Trophoblast cell (in vitro differentiated cells and primary cell): ENCODE measurements at regions not wholly inside any gene's neighbourhood (a gene's known extent, or its start where the extent isn't known, plus 50 kb on each side); places are given as distances from the start of the nearest gene placed in this dataset.

Experiments
- DNase-seq, 2 donors: peaks; one replicate each; pipeline ENCODE4 v3.0.0-alpha.2; 2016
- H2AFZ ChIP-seq: 2 replicates; pipeline ENCODE4 v1.6.1; 2013; ENCODE audit warnings: low read length, moderate library complexity, mild to moderate bottlenecking; ENCODE audit not compliant: insufficient read depth, poor library complexity
- H2AK5ac ChIP-seq: 2 replicates; pipeline ENCODE4 v1.6.1; 2013; ENCODE audit warnings: mild to moderate bottlenecking, low read length
- H2BK120ac ChIP-seq: 2 replicates; pipeline ENCODE4 v1.6.1; 2013; ENCODE audit warnings: low read length, mild to moderate bottlenecking, moderate library complexity; ENCODE audit not compliant: insufficient read depth, poor library complexity
- H2BK12ac ChIP-seq: 2 replicates; pipeline ENCODE4 v1.6.1; 2013; ENCODE audit warnings: mild to moderate bottlenecking, low read length, moderate library complexity
- H2BK5ac ChIP-seq: 2 replicates; pipeline ENCODE4 v1.6.1; 2013; ENCODE audit warnings: low read length, low read depth, moderate library complexity, mild to moderate bottlenecking; ENCODE audit not compliant: poor library complexity
- H3K14ac ChIP-seq: 2 replicates; pipeline ENCODE4 v1.6.1; 2013; ENCODE audit warnings: mild to moderate bottlenecking, low read length
- H3K18ac ChIP-seq: 2 replicates; pipeline ENCODE4 v1.6.1; 2013; ENCODE audit warnings: mild to moderate bottlenecking, low read length
- H3K23ac ChIP-seq: 2 replicates; pipeline ENCODE4 v1.6.1; 2013; ENCODE audit warnings: low read length
- H3K27ac ChIP-seq: 2 replicates; pipeline ENCODE4 v1.5.1; 2013; ENCODE audit warnings: low read depth, mild to moderate bottlenecking, inconsistent platforms, low read length, moderate library complexity
- H3K27me3 ChIP-seq: 2 replicates; pipeline ENCODE4 v1.6.1; 2013; ENCODE audit warnings: inconsistent platforms, mild to moderate bottlenecking, low read length, moderate library complexity; ENCODE audit not compliant: insufficient read depth
- H3K36me3 ChIP-seq, 2 experiments: 1 replicate in 1 of 2; 2 replicates in 1 of 2; pipeline ENCODE4 v1.6.1; 2013; ENCODE audit warnings: low read length in 2 of 2, mild to moderate bottlenecking in 2 of 2, moderate library complexity in 1 of 2; ENCODE audit not compliant: insufficient read depth in 2 of 2, control insufficient read depth in 1 of 2
- H3K4ac ChIP-seq: 2 replicates; pipeline ENCODE4 v1.6.1; 2013; ENCODE audit warnings: low read depth, mild to moderate bottlenecking, low read length, moderate library complexity
- H3K4me1 ChIP-seq, 2 experiments: 1 replicate in 1 of 2; 2 replicates in 1 of 2; pipeline ENCODE4 v1.6.1; 2013; ENCODE audit warnings: low read length in 2 of 2, mild to moderate bottlenecking in 2 of 2, moderate library complexity in 1 of 2; ENCODE audit not compliant: insufficient read depth in 2 of 2, control insufficient read depth in 1 of 2
- H3K4me2 ChIP-seq: 2 replicates; pipeline ENCODE4 v1.6.1; 2013; ENCODE audit warnings: inconsistent platforms, mild to moderate bottlenecking, low read length, moderate library complexity
- H3K4me3 ChIP-seq: 2 replicates; pipeline ENCODE4 v1.5.1; 2013; ENCODE audit warnings: mild to moderate bottlenecking, low read depth, low read length, inconsistent platforms
- H3K79me1 ChIP-seq: one replicate; pipeline ENCODE4 v1.6.1; 2013; ENCODE audit warnings: low read length
- H3K79me2 ChIP-seq: 2 replicates; pipeline ENCODE4 v1.6.1; 2013; ENCODE audit warnings: low read length, mild to moderate bottlenecking; ENCODE audit not compliant: control insufficient read depth, insufficient read depth, poor library complexity
- H3K9ac ChIP-seq: 2 replicates; pipeline ENCODE4 v1.6.1; 2013; ENCODE audit warnings: mild to moderate bottlenecking, low read length
- H3K9me3 ChIP-seq: 2 replicates; pipeline ENCODE4 v1.6.1; 2013; ENCODE audit warnings: low read depth, mild to moderate bottlenecking, control low read depth, inconsistent platforms, low read length; ENCODE audit not compliant: insufficient read depth
- H4K12ac ChIP-seq: 2 replicates; pipeline ENCODE4 v1.6.1; 2013; ENCODE audit warnings: low read depth, mild to moderate bottlenecking, low read length, moderate library complexity
- H4K8ac ChIP-seq: 2 replicates; pipeline ENCODE4 v1.6.1; 2013; ENCODE audit warnings: low read depth, mild to moderate bottlenecking, low read length, moderate library complexity
- H4K91ac ChIP-seq: one replicate; pipeline ENCODE4 v1.6.1; 2013; ENCODE audit warnings: low read depth, mild to moderate bottlenecking, low read length, moderate library complexity
- WGBS: extraction: QIAGEN DNeasy Blood & Tissue Kit; methylation state at CpG from one replicate; pipeline ENCODE4 v1.1.7; 2013; ENCODE audit warnings: missing lambda C conversion rate; ENCODE audit not compliant: insufficient read length, insufficient coverage; ENCODE audit errors: extremely low coverage; 5-methylcytosine and 5-hydroxymethylcytosine counted together

DNA sequence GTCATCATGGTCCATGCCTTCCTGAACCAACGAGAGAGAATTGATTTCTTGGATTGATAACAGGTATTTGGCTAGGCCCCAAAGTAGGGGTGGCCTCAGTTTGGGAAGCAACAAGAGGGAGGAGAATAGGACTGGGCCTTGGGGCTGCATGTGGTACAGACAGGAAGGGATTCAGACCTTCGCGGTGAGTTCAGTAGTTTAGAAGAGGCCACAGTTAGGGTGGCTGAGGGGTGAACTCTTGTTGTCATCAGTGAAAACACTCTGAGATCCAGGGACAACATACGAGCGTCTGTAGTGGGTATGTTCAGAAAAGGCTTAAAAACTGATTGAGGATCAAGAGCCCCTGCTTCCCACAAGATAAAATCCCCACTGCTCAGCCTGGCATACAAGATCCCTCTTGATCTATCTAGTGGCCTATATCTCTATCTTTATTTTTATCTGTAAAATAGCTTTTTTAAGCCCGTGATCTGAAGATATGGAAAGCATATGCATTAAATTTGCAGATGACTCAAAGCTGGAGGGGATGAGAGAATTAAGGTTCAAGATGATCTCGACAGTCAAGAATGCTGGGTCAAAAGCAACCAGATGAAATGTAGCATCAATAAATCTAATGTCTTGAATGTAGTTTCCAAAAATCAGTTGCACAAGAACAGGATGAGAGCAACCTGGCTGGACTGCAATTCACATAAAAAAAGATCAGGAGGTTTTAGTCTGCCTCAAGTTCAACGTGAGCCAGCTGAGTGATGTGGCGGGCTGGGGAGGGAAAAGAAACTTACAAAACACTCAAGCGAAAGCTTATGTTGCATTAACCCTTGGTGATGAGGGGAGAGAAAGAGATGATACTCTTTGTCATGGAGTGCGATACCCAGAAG lies 221.1 kb upstream of the TLE3 start:
- DNase-seq, result no peak
- no peak overlapping the region for H3K4me2 ChIP-seq
- no peak overlapping the region for H4K12ac ChIP-seq
- H3K14ac ChIP-seq, result no peak overlapping the region
- H3K4ac ChIP-seq, result no peak overlapping the region
- WGBS, result no CpG with 5 or more reads among the region's 11 CpGs
- no peak overlapping the region for H3K9ac ChIP-seq
- H2AFZ ChIP-seq, result no peak overlapping the region
- H2BK120ac ChIP-seq, result no peak overlapping the region
- no peak overlapping the region for H2AK5ac ChIP-seq
- H3K18ac ChIP-seq, result no peak overlapping the region
- H3K9me3 ChIP-seq, result no peaks in the 10 kb centered on the region
- H4K8ac ChIP-seq, result no peak overlapping the region
- H3K36me3 ChIP-seq, result no peaks in the 10 kb centered on the region
- H2BK5ac ChIP-seq, result no peak overlapping the region
- H2BK12ac ChIP-seq, result no peak overlapping the region
- peaks cover 13% of the 10 kb centered on the region in 2 experiments for H3K4me1 ChIP-seq
- H3K79me2 ChIP-seq, result no peaks in the 10 kb centered on the region
- peaks cover 4% of the 10 kb centered on the region for H3K79me1 ChIP-seq
- no peak overlapping the region for H4K91ac ChIP-seq
- H3K27me3 ChIP-seq, result no peaks in the 10 kb centered on the region
- H3K27ac ChIP-seq, result no peak overlapping the region
- no peak overlapping the region for H3K23ac ChIP-seq
- no peak overlapping the region for H3K4me3 ChIP-seq

DNA sequence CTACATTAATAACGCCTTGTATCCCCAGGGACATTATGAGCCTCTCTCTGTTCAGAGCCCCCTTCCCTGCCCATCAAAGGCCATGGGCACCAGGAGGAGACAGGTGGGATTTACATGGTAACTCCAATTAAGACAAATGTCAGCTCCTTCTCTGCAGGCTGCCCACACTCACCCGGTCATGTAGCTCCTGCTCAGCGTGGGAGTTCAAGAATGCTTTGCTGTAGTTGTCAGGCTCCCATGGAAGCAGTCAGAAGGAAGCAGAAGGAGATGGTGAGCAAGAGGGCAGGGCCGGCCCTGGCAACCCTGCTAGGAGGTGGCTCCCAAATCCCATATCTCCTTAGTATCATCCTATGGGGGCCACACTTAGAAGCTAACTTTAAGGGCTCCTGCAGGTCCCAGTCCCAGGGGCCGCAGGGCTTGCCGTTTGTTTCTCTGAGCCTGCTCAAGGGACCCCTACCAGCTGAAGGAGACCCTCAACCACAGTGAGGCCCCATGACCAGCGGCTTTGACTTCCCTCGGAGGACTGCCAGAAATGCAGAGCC lies 218.4 kb upstream of the TLE3 start:
- no peaks in the 10 kb centered on the region for H3K79me1 ChIP-seq
- H3K36me3 ChIP-seq, result no peaks in the 10 kb centered on the region
- peak in 1 of 2 donors; percentile 37 for DNase-seq
- no peak overlapping the region for H3K4ac ChIP-seq
- H4K8ac ChIP-seq, result no peak overlapping the region
- no peak overlapping the region for H3K4me3 ChIP-seq
- H2BK120ac ChIP-seq, result no peak overlapping the region
- WGBS, result no CpG with 5 or more reads among the region's 8 CpGs
- H3K4me2 ChIP-seq, result no peak overlapping the region
- H2AFZ ChIP-seq, result no peak overlapping the region
- H2BK12ac ChIP-seq, result no peak overlapping the region
- H3K27ac ChIP-seq, result no peak overlapping the region
- H3K79me2 ChIP-seq, result no peaks in the 10 kb centered on the region
- H4K12ac ChIP-seq, result no peak overlapping the region
- no peak overlapping the region for H3K18ac ChIP-seq
- H3K14ac ChIP-seq, result no peak overlapping the region
- peaks cover 5 to 6% of the 10 kb centered on the region in 2 experiments for H3K4me1 ChIP-seq
- H3K27me3 ChIP-seq, result no peaks in the 10 kb centered on the region
- no peak overlapping the region for H2AK5ac ChIP-seq
- H3K23ac ChIP-seq, result no peak overlapping the region
- H3K9me3 ChIP-seq, result no peaks in the 10 kb centered on the region
- no peak overlapping the region for H3K9ac ChIP-seq
- no peak overlapping the region for H4K91ac ChIP-seq
- H2BK5ac ChIP-seq, result no peak overlapping the region

DNA sequence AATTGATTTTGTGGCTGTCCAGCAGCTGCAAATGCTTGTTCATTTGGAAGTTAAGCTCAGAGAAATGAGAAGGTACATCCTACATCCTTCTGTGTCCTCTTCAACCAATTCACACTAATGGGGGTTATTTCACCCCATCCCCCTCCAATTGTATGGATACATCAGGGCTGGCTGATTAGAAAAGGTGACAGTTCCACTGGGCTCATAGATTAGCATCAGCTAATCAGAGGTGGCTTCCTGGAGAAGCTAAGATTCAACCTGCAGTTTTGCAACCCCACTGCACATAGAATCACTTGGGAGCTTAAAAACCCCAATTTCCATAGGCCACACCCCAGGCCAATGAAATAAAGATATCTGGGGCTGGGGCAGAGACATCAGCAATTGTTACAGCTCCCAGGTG lies 217.7 kb upstream of the TLE3 start:
- no peaks in the 10 kb centered on the region for H3K9me3 ChIP-seq
- no peak overlapping the region for H2BK120ac ChIP-seq
- DNase-seq, result no peak
- no peak overlapping the region for H3K9ac ChIP-seq
- no peaks in the 10 kb centered on the region for H3K79me2 ChIP-seq
- H3K4me1 ChIP-seq, result peaks cover 5 to 6% of the 10 kb centered on the region in 2 experiments
- no peak overlapping the region for H4K91ac ChIP-seq
- H3K27me3 ChIP-seq, result no peaks in the 10 kb centered on the region
- no peak overlapping the region for H3K27ac ChIP-seq
- no peak overlapping the region for H3K18ac ChIP-seq
- no peak overlapping the region for H3K4me3 ChIP-seq
- H3K23ac ChIP-seq, result no peak overlapping the region
- H2BK12ac ChIP-seq, result no peak overlapping the region
- H2BK5ac ChIP-seq, result no peak overlapping the region
- H3K4ac ChIP-seq, result no peak overlapping the region
- H3K4me2 ChIP-seq, result no peak overlapping the region
- no peaks in the 10 kb centered on the region for H3K79me1 ChIP-seq
- H2AFZ ChIP-seq, result no peak overlapping the region
- no peak overlapping the region for H4K8ac ChIP-seq
- H3K14ac ChIP-seq, result no peak overlapping the region
- no peak overlapping the region for H2AK5ac ChIP-seq
- no peaks in the 10 kb centered on the region for H3K36me3 ChIP-seq
- H4K12ac ChIP-seq, result no peak overlapping the region

DNA sequence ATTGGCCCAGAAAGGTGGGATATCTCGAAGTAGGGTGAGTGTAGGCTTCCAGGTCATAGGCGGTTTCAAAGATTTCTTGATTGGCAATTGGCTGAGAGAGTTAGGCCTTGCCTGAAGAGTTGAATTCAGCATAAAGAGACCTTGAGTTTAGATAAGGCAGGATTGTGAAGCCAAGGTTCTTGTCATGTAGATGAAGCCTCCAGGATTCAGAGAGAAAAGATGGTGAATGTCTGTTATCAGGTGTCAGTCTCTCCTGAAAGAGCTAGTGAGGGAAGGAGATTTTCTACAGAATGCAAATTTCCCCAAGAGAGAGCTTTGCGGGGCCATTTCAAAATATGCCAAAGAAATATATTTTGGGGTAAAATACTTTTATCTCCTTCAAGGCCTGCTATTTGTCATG lies 217.0 kb upstream of the TLE3 start:
- no peak overlapping the region for H4K91ac ChIP-seq
- H2AFZ ChIP-seq, result no peak overlapping the region
- H2BK120ac ChIP-seq, result no peak overlapping the region
- no peak overlapping the region for H3K4me3 ChIP-seq
- no peak overlapping the region for H3K9ac ChIP-seq
- no peak overlapping the region for H2BK12ac ChIP-seq
- H3K4me1 ChIP-seq, result peaks cover 5 to 6% of the 10 kb centered on the region in 2 experiments
- H3K4me2 ChIP-seq, result no peak overlapping the region
- H3K14ac ChIP-seq, result no peak overlapping the region
- H3K9me3 ChIP-seq, result no peaks in the 10 kb centered on the region
- no peaks in the 10 kb centered on the region for H3K27me3 ChIP-seq
- H2AK5ac ChIP-seq, result no peak overlapping the region
- H3K4ac ChIP-seq, result no peak overlapping the region
- H4K12ac ChIP-seq, result no peak overlapping the region
- H3K79me1 ChIP-seq, result no peaks in the 10 kb centered on the region
- H3K36me3 ChIP-seq, result no peaks in the 10 kb centered on the region
- no peak overlapping the region for H2BK5ac ChIP-seq
- H3K23ac ChIP-seq, result no peak overlapping the region
- no peak overlapping the region for H4K8ac ChIP-seq
- H3K79me2 ChIP-seq, result no peaks in the 10 kb centered on the region
- no peak overlapping the region for H3K18ac ChIP-seq
- H3K27ac ChIP-seq, result no peak overlapping the region
- no CpG with 5 or more reads among the region's 3 CpGs for whole genome bisulfite sequencing
- no peak for DNase-seq
